ENCODE measurements at regions not wholly inside any gene's neighbourhood (a gene's known extent, or its start where the extent isn't known, plus 50 kb on each side); places are given as distances from the start of the nearest gene placed in this dataset.

DNA sequence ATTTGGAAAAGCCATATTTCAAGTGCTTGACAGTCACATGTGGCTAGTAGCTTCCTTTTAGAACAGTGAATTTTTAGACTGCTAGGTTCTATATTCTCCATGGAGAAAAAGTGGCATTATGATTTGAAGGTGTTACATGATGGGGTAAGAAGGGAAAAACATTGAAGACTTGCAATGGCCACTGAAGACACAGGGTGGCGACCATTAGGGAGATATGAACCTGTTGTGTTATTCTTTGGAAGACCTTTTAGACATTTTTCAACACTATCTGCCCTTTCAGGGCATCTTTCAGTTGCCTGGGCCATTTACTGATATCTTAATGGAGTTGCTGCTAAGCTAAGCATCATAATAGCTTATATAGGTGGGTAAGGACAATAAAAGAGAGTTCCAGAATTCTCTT is 1387.2 kb downstream of the SUCLG1 start:
- TF ChIP-seq, protein P1, sequence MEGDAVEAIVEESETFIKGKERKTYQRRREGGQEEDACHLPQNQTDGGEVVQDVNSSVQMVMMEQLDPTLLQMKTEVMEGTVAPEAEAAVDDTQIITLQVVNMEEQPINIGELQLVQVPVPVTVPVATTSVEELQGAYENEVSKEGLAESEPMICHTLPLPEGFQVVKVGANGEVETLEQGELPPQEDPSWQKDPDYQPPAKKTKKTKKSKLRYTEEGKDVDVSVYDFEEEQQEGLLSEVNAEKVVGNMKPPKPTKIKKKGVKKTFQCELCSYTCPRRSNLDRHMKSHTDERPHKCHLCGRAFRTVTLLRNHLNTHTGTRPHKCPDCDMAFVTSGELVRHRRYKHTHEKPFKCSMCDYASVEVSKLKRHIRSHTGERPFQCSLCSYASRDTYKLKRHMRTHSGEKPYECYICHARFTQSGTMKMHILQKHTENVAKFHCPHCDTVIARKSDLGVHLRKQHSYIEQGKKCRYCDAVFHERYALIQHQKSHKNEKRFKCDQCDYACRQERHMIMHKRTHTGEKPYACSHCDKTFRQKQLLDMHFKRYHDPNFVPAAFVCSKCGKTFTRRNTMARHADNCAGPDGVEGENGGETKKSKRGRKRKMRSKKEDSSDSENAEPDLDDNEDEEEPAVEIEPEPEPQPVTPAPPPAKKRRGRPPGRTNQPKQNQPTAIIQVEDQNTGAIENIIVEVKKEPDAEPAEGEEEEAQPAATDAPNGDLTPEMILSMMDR (IDR thresholded peaks at IDR 0.05; ENCODE audit: low read depth, low read length, poor library complexity, severe bottlenecking): no peak
- TF ChIP-seq EZH2phosphoT487 (IDR thresholded peaks at IDR 0.05; ENCODE audit: borderline replicate concordance, low read length): no peak

Measured in DOHH2 (cell line).